GM12874 (cell line): ENCODE measurements at regions not wholly inside any gene's neighbourhood (a gene's known extent, or its start where the extent isn't known, plus 50 kb on each side); places are given as distances from the start of the nearest gene placed in this dataset.

Experiments
- TF ChIP-seq, protein P1 (sequence below): IDR thresholded peaks from 2 replicates; pipeline ENCODE4 v1.5.1; 2011; ENCODE audit warnings: low read depth, mild to moderate bottlenecking, control low read depth, low read length, moderate library complexity; ENCODE audit not compliant: insufficient read depth

DNA sequence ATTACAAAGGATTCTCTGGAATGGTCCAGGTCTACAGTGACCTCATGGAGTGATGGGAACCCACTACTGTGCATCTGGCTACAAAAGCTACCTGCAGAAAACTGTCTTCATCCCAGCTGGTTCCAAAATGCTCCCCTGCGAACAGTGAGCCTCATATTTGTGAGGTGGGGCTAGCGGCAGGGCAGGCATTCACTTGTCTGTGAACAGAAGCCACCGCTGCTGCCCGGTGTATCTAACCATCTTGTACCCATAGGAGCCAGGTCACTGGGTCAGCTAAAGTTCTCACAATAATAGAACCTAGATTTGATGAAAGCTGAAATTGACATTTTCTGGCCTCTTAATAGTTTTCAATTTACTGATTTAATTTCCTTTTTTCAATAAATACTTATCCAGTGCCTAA, 150.7 kb downstream of the KLF13 start:
- TF ChIP-seq, protein P1, sequence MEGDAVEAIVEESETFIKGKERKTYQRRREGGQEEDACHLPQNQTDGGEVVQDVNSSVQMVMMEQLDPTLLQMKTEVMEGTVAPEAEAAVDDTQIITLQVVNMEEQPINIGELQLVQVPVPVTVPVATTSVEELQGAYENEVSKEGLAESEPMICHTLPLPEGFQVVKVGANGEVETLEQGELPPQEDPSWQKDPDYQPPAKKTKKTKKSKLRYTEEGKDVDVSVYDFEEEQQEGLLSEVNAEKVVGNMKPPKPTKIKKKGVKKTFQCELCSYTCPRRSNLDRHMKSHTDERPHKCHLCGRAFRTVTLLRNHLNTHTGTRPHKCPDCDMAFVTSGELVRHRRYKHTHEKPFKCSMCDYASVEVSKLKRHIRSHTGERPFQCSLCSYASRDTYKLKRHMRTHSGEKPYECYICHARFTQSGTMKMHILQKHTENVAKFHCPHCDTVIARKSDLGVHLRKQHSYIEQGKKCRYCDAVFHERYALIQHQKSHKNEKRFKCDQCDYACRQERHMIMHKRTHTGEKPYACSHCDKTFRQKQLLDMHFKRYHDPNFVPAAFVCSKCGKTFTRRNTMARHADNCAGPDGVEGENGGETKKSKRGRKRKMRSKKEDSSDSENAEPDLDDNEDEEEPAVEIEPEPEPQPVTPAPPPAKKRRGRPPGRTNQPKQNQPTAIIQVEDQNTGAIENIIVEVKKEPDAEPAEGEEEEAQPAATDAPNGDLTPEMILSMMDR = no peak

GRCh38 chr15:31477851-31478701, 151.4 kb downstream of the KLF13 start:
- TF ChIP-seq, protein P1 = no peak

GRCh38 chr15:31478702-31479221, 152.1 kb downstream of the KLF13 start:
- TF ChIP-seq, protein P1 = no peak

GRCh38 chr15:31480356-31481025, 153.9 kb downstream of the KLF13 start:
- TF ChIP-seq, protein P1 = no peak

DNA sequence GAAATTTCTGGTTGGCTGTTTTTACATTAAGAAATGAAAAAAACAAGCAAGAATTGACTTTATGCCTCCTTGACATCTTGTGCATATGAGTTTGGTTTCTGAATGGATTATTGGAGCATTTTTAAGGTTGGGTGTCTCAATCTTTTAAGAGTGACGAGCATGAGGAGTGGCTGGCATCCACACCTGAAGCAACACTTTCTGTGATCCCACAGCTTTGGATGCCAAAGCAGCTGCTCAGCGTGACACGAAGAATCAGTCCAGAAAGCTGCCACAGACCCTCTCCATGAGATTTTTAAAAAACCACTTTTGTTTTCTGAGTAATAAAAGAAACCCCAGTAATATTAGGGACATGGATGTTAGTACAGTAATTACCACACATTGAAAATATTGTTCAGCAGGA, 154.5 kb downstream of the KLF13 start:
- TF ChIP-seq, protein P1 = no peak

DNA sequence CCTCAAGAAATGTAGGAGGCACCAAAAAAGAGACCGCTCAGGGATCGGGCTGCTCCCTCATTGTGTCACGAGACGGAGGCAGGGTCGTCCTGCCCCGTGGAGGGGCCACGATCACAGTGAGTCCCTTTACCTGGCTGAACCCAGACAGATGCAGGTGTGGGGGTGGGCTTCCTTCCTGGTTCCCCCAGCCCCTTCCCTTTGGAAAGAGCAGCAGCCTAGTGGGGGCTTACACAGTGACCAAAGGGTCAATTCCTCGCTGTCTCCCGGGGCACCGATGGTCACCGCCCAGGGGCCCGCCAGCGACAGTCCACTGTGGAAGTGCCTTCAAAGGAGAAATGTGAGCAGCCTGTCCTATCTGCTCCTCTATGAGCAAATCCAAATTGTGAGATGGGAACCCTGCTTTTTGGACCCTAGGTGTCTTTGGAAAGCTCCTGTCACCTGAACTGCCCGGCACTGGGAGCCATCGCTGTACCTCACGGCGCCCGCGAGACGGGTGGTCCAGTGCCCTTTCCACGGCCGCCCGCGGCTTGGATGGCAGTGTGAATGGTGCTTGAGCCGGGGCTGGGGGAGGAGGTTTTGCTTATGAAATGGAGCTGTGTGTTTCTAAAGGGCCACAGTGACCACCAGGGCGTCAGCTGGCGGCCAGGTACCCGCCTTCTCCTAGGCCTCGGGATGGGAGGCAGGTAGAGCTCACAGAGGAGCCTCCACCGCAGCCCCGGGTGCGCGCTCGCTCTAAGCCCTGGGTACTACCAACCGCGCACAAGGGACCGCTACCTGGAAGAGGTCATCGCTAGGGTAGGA, 155.7 kb downstream of the KLF13 start:
- TF ChIP-seq, protein P1 = no peak
